Kidney (tissue), 13 donors: ENCODE measurements at regions not wholly inside any gene's neighbourhood (a gene's known extent, or its start where the extent isn't known, plus 50 kb on each side); places are given as distances from the start of the nearest gene placed in this dataset.

Experiments
- DNase-seq, 5 donors: peaks; one replicate each; pipeline ENCODE4 v3.0.0-alpha.2; 2013 to 2020
- FAIRE-seq: peaks from 2 replicates; lab custom pipeline; 2012; peaks lifted over from hg19 to GRCh38; lab: Jason Lieb, UNC
- H3K27ac ChIP-seq, 2 donors: one replicate each; pipeline ENCODE4 v1.7.0; 2013; ENCODE audit warnings: low read depth in 2 of 2, low read length in 2 of 2, inconsistent platforms in 1 of 2
- H3K27me3 ChIP-seq: one replicate; pipeline ENCODE4 v1.7.1; 2013; ENCODE audit warnings: low read length, inconsistent platforms; ENCODE audit not compliant: control insufficient read depth, insufficient read depth
- H3K36me3 ChIP-seq, 3 donors: one replicate each; pipeline versions ENCODE4 v1.7.0 to v1.7.1; 2013; ENCODE audit warnings: low read length in 3 of 3, control low read depth in 1 of 3, inconsistent platforms in 1 of 3; ENCODE audit not compliant: insufficient read depth in 3 of 3, control insufficient read depth in 2 of 3
- H3K4me1 ChIP-seq, 3 donors: one replicate each; pipeline versions ENCODE4 v1.7.0 to v1.7.1; 2013; ENCODE audit warnings: low read length in 3 of 3, inconsistent platforms in 1 of 3, low read depth in 1 of 3; ENCODE audit not compliant: control insufficient read depth in 2 of 3, insufficient read depth in 2 of 3
- H3K4me3 ChIP-seq, 3 donors: one replicate each; pipeline versions ENCODE4 v1.7.0 to v1.8.1; 2013; ENCODE audit warnings: low read length in 3 of 3, control low read depth in 1 of 3, inconsistent platforms in 1 of 3
- H3K9ac ChIP-seq, 3 donors: one replicate each; pipeline versions ENCODE4 v1.7.0 to v1.7.1; 2013; ENCODE audit warnings: low read length in 3 of 3, control low read depth in 1 of 3, inconsistent platforms in 1 of 3
- H3K9me3 ChIP-seq, 3 donors: one replicate each; pipeline versions ENCODE4 v1.7.0 to v1.7.1; 2013; ENCODE audit warnings: low read length in 3 of 3, control low read depth in 1 of 3, inconsistent platforms in 1 of 3; ENCODE audit not compliant: control insufficient read depth in 2 of 3, insufficient read depth in 1 of 3
- intact Hi-C: fragments of 100-400 bp; cut with DNase I; formaldehyde crosslinking; loops from one replicate; pipeline ENCODE4 v1.11.1; 2022
- TF ChIP-seq, protein P1 (sequence below): IDR thresholded peaks from 3 replicates; pipeline ENCODE4 v1.5.1; 2012; ENCODE audit warnings: mild to moderate bottlenecking, moderate library complexity, borderline replicate concordance; ENCODE audit not compliant: insufficient read depth; ENCODE audit errors: extremely low read depth
- donor health status: control.
- donor health status: control.
- donor health status: control.
- donor health status: control.
- donor health status: control.
- donor health status: DM: yes; HTN: yes; CAD: no.
- donor health status: Normal renal cell carcinoma (clear cell type).

DNA sequence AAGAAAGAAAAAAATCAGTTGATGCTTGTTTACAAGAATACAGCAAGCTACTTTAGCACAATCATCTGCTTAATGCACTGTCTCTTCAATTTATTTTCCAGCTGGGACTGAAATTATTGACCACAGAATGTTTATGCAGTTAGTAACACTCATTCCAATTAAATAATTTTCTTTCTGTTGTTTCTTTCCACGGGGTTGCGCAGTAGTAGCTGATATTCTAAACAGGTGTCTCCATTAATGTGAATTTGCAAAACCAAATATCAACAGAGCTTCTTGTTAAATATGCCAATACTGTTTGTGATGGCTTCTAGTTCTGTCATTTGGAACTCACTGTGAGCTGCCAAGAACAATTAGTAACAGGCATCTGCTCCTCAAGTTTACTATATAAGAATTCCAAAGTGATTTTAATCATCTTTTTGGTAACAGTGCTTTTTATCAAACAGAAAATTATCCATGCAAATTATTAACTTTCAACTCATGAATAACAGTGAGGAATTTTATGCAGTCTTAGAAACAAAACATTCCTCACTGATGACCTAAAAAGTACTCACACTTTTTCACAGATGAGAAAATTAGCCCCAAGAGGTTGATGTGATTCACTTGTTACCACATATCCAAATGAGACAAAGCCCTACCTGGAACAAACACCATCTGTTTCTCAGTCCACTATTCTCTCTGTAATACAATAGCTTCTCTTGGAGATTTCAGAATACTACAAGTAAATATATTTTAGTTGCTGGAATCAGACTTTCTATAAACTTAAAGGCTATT, 567.6 kb upstream of the RGMB start:
- DNase-seq: peak in 1 of 5 donors; percentile 5
- no peak overlapping the region for H3K27ac ChIP-seq
- TF ChIP-seq, protein P1, sequence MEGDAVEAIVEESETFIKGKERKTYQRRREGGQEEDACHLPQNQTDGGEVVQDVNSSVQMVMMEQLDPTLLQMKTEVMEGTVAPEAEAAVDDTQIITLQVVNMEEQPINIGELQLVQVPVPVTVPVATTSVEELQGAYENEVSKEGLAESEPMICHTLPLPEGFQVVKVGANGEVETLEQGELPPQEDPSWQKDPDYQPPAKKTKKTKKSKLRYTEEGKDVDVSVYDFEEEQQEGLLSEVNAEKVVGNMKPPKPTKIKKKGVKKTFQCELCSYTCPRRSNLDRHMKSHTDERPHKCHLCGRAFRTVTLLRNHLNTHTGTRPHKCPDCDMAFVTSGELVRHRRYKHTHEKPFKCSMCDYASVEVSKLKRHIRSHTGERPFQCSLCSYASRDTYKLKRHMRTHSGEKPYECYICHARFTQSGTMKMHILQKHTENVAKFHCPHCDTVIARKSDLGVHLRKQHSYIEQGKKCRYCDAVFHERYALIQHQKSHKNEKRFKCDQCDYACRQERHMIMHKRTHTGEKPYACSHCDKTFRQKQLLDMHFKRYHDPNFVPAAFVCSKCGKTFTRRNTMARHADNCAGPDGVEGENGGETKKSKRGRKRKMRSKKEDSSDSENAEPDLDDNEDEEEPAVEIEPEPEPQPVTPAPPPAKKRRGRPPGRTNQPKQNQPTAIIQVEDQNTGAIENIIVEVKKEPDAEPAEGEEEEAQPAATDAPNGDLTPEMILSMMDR: no peak
- H3K9me3 ChIP-seq: no peaks in the 10 kb centered on the region
- H3K4me1 ChIP-seq: no peaks in the 10 kb centered on the region
- FAIRE-seq: no peak
- intact Hi-C loops: no loop called here
- H3K4me3 ChIP-seq: no peak overlapping the region
- no peak overlapping the region for H3K9ac ChIP-seq
- no peaks in the 10 kb centered on the region for H3K36me3 ChIP-seq
- H3K27me3 ChIP-seq: no peaks in the 10 kb centered on the region

DNA sequence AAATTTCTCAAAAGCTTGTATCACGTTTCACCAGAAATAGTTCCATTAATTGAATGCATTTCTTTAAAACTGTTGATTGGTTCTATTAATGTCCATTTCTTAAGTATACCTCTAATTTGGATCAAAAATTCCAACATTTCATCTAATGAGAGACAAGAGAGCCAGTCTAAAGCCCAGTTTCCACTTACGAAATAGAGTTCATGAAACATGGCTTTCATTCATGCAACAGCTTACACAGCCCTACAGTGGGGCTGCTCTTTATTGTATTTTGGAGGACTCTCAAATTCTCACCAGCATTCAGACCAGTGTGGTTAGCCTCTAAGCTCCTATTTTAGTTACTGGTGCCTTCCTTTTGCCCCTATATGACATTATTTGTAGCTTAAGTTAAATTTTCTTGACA, 566.9 kb upstream of the RGMB start:
- intact Hi-C loops: no loop called here
- no peak for DNase-seq
- Histone ChIP-seq H3K27me3 (no peaks in the 10 kb centered on the region), H3K36me3 (no peaks in the 10 kb centered on the region), H3K4me3 (no peak overlapping the region), H3K4me1 (no peaks in the 10 kb centered on the region), H3K27ac (no peak overlapping the region), H3K9ac (no peak overlapping the region), H3K9me3 (no peaks in the 10 kb centered on the region)
- TF ChIP-seq, protein P1: no peak
- no peak for FAIRE-seq

DNA sequence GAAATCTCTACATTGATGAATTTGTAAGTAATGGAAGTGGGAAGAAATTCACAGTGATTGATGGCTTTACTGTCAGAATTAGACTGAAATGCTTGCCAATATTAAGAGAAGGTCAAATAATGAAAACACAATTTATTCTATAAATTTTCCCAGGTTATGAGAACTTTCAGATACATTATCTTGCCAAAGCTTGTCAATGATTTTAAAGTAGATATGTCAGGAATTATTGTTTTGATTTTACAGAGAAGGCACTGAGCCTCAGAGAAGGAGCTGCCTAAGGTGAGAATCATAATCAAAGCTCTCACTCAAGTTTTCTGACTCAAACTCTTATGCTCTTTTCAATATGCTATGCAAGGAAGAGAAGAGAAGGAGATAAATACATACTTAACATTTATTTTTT, 564.0 kb upstream of the RGMB start:
- H3K36me3 ChIP-seq: no peaks in the 10 kb centered on the region
- H3K9me3 ChIP-seq: no peaks in the 10 kb centered on the region
- H3K27ac ChIP-seq: no peak overlapping the region
- no peak overlapping the region for H3K9ac ChIP-seq
- no peak for FAIRE-seq
- H3K27me3 ChIP-seq: no peaks in the 10 kb centered on the region
- intact Hi-C loops: no loop called here
- no peaks in the 10 kb centered on the region for H3K4me1 ChIP-seq
- TF ChIP-seq, protein P1: no peak
- DNase-seq: no peak
- H3K4me3 ChIP-seq: no peak overlapping the region
